Neutrophil (primary cell): ENCODE measurements at regions not wholly inside any gene's neighbourhood (a gene's known extent, or its start where the extent isn't known, plus 50 kb on each side); places are given as distances from the start of the nearest gene placed in this dataset.
"Not testable (repeated sequence)": the region's sequence is repeated elsewhere in the genome, so short reads cannot be mapped to it uniquely, and the experiment has no call there.

ENCODE experiments used
- H3K27ac ChIP-seq: fragments of 200-600 bp; sonication (generic); 2 replicates; pipeline ENCODE4 v1.5.1; 2016; ENCODE audit warnings: mild to moderate bottlenecking, moderate library complexity
- H3K27me3 ChIP-seq: fragments of 200-600 bp; sonication (generic); 2 replicates; pipeline ENCODE4 v1.6.0; 2016; ENCODE audit warnings: mild to moderate bottlenecking
- H3K36me3 ChIP-seq: fragments of 200-600 bp; sonication (generic); 2 replicates; pipeline ENCODE4 v1.5.1; 2017
- H3K4me1 ChIP-seq, 2 experiments: fragments of 200-600 bp in 1 of 2; sonication (generic) in 1 of 2; 1 replicate in 1 of 2; 2 replicates in 1 of 2; pipeline versions ENCODE4 v1.5.1 to v1.6.1; 2013 to 2016; ENCODE audit warnings: low read depth in 1 of 2, low read length in 1 of 2, mild to moderate bottlenecking in 1 of 2, moderate library complexity in 1 of 2; ENCODE audit not compliant: control insufficient read depth in 1 of 2, insufficient read depth in 1 of 2
- H3K4me3 ChIP-seq, 2 experiments: fragments of 200-600 bp in 1 of 2; sonication (generic) in 1 of 2; 1 replicate in 1 of 2; 2 replicates in 1 of 2; pipeline ENCODE4 v1.5.1; 2013 to 2016; ENCODE audit warnings: low read depth in 1 of 2, low read length in 1 of 2, mild to moderate bottlenecking in 1 of 2, moderate library complexity in 1 of 2
- H3K9me3 ChIP-seq: fragments of 200-600 bp; sonication (generic); 2 replicates; pipeline ENCODE4 v1.5.1; 2016
- TF ChIP-seq, protein P1 (sequence below): fragments of 200-600 bp; sonication (generic); IDR thresholded peaks from 2 replicates; pipeline ENCODE4 v1.5.1; 2016; ENCODE audit warnings: antibody characterized with exemption

DNA sequence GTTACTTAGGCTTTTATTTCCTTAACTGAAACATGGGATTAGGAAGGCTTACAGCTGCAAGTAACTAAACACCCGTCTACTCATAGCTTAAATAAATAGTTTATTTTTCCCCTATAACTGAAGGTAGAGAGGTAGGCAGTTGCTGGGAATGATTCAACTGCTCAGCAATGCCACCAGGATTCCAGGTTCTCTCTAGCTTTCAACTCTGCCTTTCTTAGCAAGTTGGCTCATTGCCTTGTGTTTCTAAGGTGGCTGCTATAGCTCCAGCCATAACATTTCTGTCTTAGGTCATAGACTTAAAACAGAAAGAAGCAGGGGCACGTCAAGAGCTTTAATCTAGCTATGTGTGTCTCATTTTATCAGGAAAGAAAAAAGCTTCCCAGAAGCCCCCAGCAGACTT, 103.7 kb upstream of the MDM1 start:
- no peak overlapping the region for H3K4me3 ChIP-seq
- TF ChIP-seq, protein P1, sequence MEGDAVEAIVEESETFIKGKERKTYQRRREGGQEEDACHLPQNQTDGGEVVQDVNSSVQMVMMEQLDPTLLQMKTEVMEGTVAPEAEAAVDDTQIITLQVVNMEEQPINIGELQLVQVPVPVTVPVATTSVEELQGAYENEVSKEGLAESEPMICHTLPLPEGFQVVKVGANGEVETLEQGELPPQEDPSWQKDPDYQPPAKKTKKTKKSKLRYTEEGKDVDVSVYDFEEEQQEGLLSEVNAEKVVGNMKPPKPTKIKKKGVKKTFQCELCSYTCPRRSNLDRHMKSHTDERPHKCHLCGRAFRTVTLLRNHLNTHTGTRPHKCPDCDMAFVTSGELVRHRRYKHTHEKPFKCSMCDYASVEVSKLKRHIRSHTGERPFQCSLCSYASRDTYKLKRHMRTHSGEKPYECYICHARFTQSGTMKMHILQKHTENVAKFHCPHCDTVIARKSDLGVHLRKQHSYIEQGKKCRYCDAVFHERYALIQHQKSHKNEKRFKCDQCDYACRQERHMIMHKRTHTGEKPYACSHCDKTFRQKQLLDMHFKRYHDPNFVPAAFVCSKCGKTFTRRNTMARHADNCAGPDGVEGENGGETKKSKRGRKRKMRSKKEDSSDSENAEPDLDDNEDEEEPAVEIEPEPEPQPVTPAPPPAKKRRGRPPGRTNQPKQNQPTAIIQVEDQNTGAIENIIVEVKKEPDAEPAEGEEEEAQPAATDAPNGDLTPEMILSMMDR: no peak
- no peaks in the 10 kb centered on the region for H3K9me3 ChIP-seq
- peaks cover 4% of the 10 kb centered on the region for H3K36me3 ChIP-seq
- H3K27ac ChIP-seq: no peak overlapping the region
- no peaks in the 10 kb centered on the region for H3K4me1 ChIP-seq
- H3K27me3 ChIP-seq: no peaks in the 10 kb centered on the region

GRCh38 chr12:68438601-68439000, 106.4 kb upstream of the MDM1 start:
- H3K27ac ChIP-seq: no peak overlapping the region
- H3K9me3 ChIP-seq: no peaks in the 10 kb centered on the region
- TF ChIP-seq, protein P1: no peak
- no peaks in the 10 kb centered on the region for H3K4me1 ChIP-seq
- H3K36me3 ChIP-seq: no peaks in the 10 kb centered on the region
- no peak overlapping the region for H3K4me3 ChIP-seq
- no peaks in the 10 kb centered on the region for H3K27me3 ChIP-seq

DNA sequence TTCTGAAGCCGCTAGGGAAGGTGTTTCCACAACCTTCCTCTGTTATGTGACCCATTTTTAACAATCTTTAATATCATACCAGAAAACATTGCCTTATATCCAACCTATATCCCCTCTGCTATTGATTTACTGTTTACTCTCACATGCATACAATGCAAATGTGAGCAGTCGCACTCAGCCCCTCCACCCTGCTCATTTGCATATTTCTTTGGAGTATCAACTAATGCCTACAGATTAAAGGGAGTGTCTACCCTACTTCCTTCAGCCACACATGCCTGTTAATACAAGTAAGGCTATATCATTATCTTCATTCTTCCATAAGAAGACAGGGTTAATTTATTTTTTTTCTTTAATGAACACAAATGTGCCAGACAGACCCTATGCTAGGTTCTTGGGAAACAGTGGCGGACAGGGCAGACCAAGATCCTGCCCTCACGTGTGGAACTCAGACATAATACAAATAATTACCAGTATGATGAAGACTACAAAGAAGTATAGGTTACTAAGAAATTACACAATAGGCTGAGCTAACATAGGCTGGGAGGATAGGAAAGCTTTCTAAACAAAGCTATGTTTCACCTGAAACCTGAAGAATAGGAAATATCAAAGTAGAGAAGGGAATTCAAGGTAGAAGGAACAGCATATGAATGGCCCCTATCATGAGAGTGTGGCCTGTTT, 107.3 kb upstream of the MDM1 start:
- TF ChIP-seq, protein P1: no peak
- no peak overlapping the region for H3K4me3 ChIP-seq
- H3K27me3 ChIP-seq: no peaks in the 10 kb centered on the region
- no peaks in the 10 kb centered on the region for H3K4me1 ChIP-seq
- no peaks in the 10 kb centered on the region for H3K36me3 ChIP-seq
- no peak overlapping the region for H3K27ac ChIP-seq
- H3K9me3 ChIP-seq: no peaks in the 10 kb centered on the region

DNA sequence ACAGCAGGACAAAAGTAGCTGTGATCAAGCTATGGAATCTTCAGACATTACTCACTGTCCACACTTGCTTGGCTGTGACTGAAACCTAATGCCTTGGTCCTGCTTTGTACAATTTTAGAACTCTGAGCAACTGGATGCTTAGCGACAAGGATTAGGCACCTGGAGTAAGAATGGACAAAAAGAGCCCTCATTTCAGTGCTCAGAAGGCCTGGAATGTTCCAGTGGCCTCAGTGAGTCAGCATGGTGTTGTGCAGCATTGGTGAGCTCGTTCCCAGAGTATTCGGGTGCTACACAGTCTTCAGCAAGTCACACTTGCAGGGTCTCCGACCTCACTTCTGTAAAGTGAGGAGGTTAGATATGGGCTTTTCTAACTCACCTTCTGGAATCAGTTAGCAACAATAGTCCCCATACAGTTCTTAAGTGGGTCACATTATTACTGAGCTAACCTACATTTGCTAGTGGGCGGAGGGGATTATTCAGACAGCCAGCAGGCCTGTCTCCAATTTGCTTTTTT, 108.0 kb upstream of the MDM1 start:
- H3K4me3 ChIP-seq: no peak overlapping the region
- H3K36me3 ChIP-seq: no peaks in the 10 kb centered on the region
- H3K4me1 ChIP-seq: no peaks in the 10 kb centered on the region
- TF ChIP-seq, protein P1: no peak
- H3K27ac ChIP-seq: no peak overlapping the region
- H3K27me3 ChIP-seq: no peaks in the 10 kb centered on the region
- no peaks in the 10 kb centered on the region for H3K9me3 ChIP-seq

DNA sequence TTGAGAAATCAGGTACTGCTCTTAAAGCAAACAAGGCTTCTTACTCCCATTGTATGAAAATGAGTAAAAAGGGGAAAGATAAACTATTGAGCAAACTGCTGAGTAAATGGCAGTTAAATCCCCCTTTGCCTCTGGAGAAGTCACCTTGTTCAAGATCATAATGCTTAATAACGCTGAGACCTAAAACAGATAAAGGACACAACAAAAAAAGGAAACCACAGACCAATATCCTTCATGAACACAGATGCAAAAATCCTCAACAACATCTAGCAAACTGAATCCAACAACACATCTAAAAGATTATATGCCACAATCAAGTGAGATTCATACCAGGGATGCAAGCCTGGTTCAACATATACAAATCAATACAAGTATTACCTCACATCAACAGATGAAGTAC, 109.0 kb upstream of the MDM1 start:
- no peaks in the 10 kb centered on the region for H3K27me3 ChIP-seq
- H3K4me3 ChIP-seq: no peak overlapping the region
- H3K36me3 ChIP-seq: no peaks in the 10 kb centered on the region
- no peaks in the 10 kb centered on the region for H3K9me3 ChIP-seq
- H3K4me1 ChIP-seq: peaks cover 0 to under 1% of the 10 kb centered on the region in 2 experiments
- no peak overlapping the region for H3K27ac ChIP-seq
- TF ChIP-seq, protein P1: no peak

GRCh38 chr12:68442353-68442972, 110.3 kb upstream of the MDM1 start:
- H3K27ac ChIP-seq, H3K9me3 ChIP-seq, H3K27me3 ChIP-seq, H3K36me3 ChIP-seq, H3K4me3 ChIP-seq: not testable (repeated sequence)
- H3K4me1 ChIP-seq: peaks cover 11 to 12% of the 10 kb centered on the region in 2 experiments

GRCh38 chr12:68443695-68444094, 111.5 kb upstream of the MDM1 start:
- H3K4me1 ChIP-seq: peaks cover 12 to 18% of the 10 kb centered on the region in 2 experiments
- H3K36me3 ChIP-seq, H3K27me3 ChIP-seq, H3K4me3 ChIP-seq, H3K27ac ChIP-seq, H3K9me3 ChIP-seq: not testable (repeated sequence)
